ENCODE measurements at regions not wholly inside any gene's neighbourhood (a gene's known extent, or its start where the extent isn't known, plus 50 kb on each side); places are given as distances from the start of the nearest gene placed in this dataset.

GRCh38 chr6:50337532-50338122 lies 287.9 kb upstream of the DEFB112 start:
- no peak for TF ChIP-seq CTCF (IDR thresholded peaks at IDR 0.05; ENCODE audit: extremely low read depth, insufficient read depth, missing control alignments)
- DNase-seq (ENCODE audit: low spot score): no peak
- in situ Hi-C loops (cut with MboI; ENCODE audit: low pct_unique_long_range_greater_than_20kb, low sequenced_read_pairs, unreplicated experiment): no loop called here

GRCh38 chr6:50353603-50354002 lies 303.9 kb upstream of the DEFB112 start:
- DNase-seq (ENCODE audit: low spot score): no peak
- in situ Hi-C loops (cut with MboI; ENCODE audit: low pct_unique_long_range_greater_than_20kb, low sequenced_read_pairs, unreplicated experiment): no loop called here
- no peak for TF ChIP-seq CTCF (IDR thresholded peaks at IDR 0.05; ENCODE audit: extremely low read depth, insufficient read depth, missing control alignments)

- no peak for TF ChIP-seq CTCF (IDR thresholded peaks at IDR 0.05; ENCODE audit: extremely low read depth, insufficient read depth, missing control alignments)
- no peak for DNase-seq (ENCODE audit: low spot score)
- in situ Hi-C loops (cut with MboI; ENCODE audit: low pct_unique_long_range_greater_than_20kb, low sequenced_read_pairs, unreplicated experiment): no loop called here
Observed at GRCh38 chr6:50358113-50358512, 308.4 kb upstream of the DEFB112 start.

- in situ Hi-C loops (cut with MboI; ENCODE audit: low pct_unique_long_range_greater_than_20kb, low sequenced_read_pairs, unreplicated experiment): no loop called here
- no peak for TF ChIP-seq CTCF (IDR thresholded peaks at IDR 0.05; ENCODE audit: extremely low read depth, insufficient read depth, missing control alignments)
- DNase-seq (ENCODE audit: low spot score): no peak
Observed at GRCh38 chr6:50361641-50362331, 312.1 kb upstream of the DEFB112 start.

GRCh38 chr6:50362706-50363105 lies 313.0 kb upstream of the DEFB112 start:
- TF ChIP-seq CTCF (IDR thresholded peaks at IDR 0.05; ENCODE audit: extremely low read depth, insufficient read depth, missing control alignments): no peak
- no peak for DNase-seq (ENCODE audit: low spot score)
- in situ Hi-C loops (cut with MboI; ENCODE audit: low pct_unique_long_range_greater_than_20kb, low sequenced_read_pairs, unreplicated experiment): no loop called here

GRCh38 chr6:50369996-50370395 lies 320.3 kb upstream of the DEFB112 start:
- in situ Hi-C loops (cut with MboI; ENCODE audit: low pct_unique_long_range_greater_than_20kb, low sequenced_read_pairs, unreplicated experiment): no loop called here
- no peak for DNase-seq (ENCODE audit: low spot score)
- no peak for TF ChIP-seq CTCF (IDR thresholded peaks at IDR 0.05; ENCODE audit: extremely low read depth, insufficient read depth, missing control alignments)

Measured in GM13977 (cell line).